H1 (cell line): ENCODE measurements at regions not wholly inside any gene's neighbourhood (a gene's known extent, or its start where the extent isn't known, plus 50 kb on each side); places are given as distances from the start of the nearest gene placed in this dataset.

ENCODE experiments used
- CTCF ChIA-PET: fragments of 300-600 bp; sonication (Branson Sonifier 250); formaldehyde crosslinking; loops from one replicate; lab custom pipeline; 2021; ENCODE audit not compliant: partially characterized antibody; lab: Charles Lee
- POLR2A ChIA-PET: fragments of 300-600 bp; sonication (Branson Sonifier 250); formaldehyde crosslinking; loops from one replicate; lab custom pipeline; 2021; ENCODE audit warnings: inconsistent platforms; ENCODE audit not compliant: partially characterized antibody; lab: Charles Lee
- DNase-seq, 2 experiments: peaks; one replicate each; pipeline versions ENCODE4 v3.0.0 to v3.0.0-alpha.2; 2010 to 2022; ENCODE audit warnings: low spot score in 2 of 2, low read depth in 1 of 2, mixed read lengths in 1 of 2
- FAIRE-seq: peaks from 2 replicates; lab custom pipeline; 2011; peaks lifted over from hg19 to GRCh38; lab: Jason Lieb, UNC
- H2AFZ ChIP-seq: 2 replicates; pipeline ENCODE4 v1.8.1; 2012; ENCODE audit warnings: low read length, inconsistent platforms
- H2AK5ac ChIP-seq: 2 replicates; pipeline ENCODE4 v1.6.1; 2013; ENCODE audit warnings: low read depth, low read length
- H2BK120ac ChIP-seq: replicated peaks from 2 replicates; pipeline ENCODE3; 2013; ENCODE audit warnings: low read depth, low read length, inconsistent platforms
- H2BK12ac ChIP-seq: 2 replicates; pipeline ENCODE4 v1.6.1; 2013; ENCODE audit warnings: low read depth, low read length
- H2BK15ac ChIP-seq: 2 replicates; pipeline ENCODE4 v1.6.1; 2013; ENCODE audit warnings: low read length
- H2BK20ac ChIP-seq: 2 replicates; pipeline ENCODE4 v1.6.1; 2013; ENCODE audit warnings: low read length
- H2BK5ac ChIP-seq: 2 replicates; pipeline ENCODE4 v1.6.1; 2013; ENCODE audit warnings: low read depth, low read length
- H3K14ac ChIP-seq: 2 replicates; pipeline ENCODE4 v1.6.1; 2013; ENCODE audit warnings: inconsistent platforms; ENCODE audit not compliant: insufficient read length
- H3K18ac ChIP-seq: 2 replicates; pipeline ENCODE4 v1.6.1; 2013; ENCODE audit warnings: low read length; ENCODE audit errors: extremely low read depth
- H3K23ac ChIP-seq: 2 replicates; pipeline ENCODE4 v1.6.1; 2013; ENCODE audit warnings: inconsistent platforms; ENCODE audit not compliant: insufficient read length
- H3K23me2 ChIP-seq: 2 replicates; pipeline ENCODE4 v1.6.1; 2013; ENCODE audit warnings: low read depth, low read length
- H3K27ac ChIP-seq: 2 replicates; pipeline ENCODE4 v1.6.1; 2011; ENCODE audit warnings: low read depth, low read length, inconsistent platforms
- H3K27me3 ChIP-seq, 4 experiments: replicated peaks in 1 of 4; 1 replicate in 1 of 4; 2 replicates in 3 of 4; pipeline versions ENCODE4 v1.6.1 to v1.8.1; 2011 to 2013; ENCODE audit warnings: low read length in 3 of 4, mild to moderate bottlenecking in 3 of 4, inconsistent platforms in 2 of 4, mixed read lengths in 2 of 4, moderate library complexity in 1 of 4; ENCODE audit not compliant: control insufficient read depth in 3 of 4, insufficient read depth in 3 of 4; ENCODE audit errors: extremely low read depth in 1 of 4
- H3K36me3 ChIP-seq, 4 experiments: 2 replicates each; pipeline versions ENCODE4 v1.6.1 to v1.8.1; 2011 to 2013; ENCODE audit warnings: mild to moderate bottlenecking in 4 of 4, low read length in 3 of 4, moderate library complexity in 2 of 4, control low read depth in 1 of 4, inconsistent platforms in 1 of 4; ENCODE audit not compliant: insufficient read depth in 4 of 4, control insufficient read depth in 2 of 4
- H3K4ac ChIP-seq: replicated peaks from 2 replicates; pipeline ENCODE3; 2013; ENCODE audit warnings: low read length, low read depth, mixed read lengths, inconsistent platforms; ENCODE audit not compliant: insufficient read length
- H3K4me1 ChIP-seq, 4 experiments: replicated peaks in 1 of 4; 1 replicate in 1 of 4; 2 replicates in 3 of 4; pipeline versions ENCODE4 v1.6.1 to v1.8.1; 2011 to 2013; ENCODE audit warnings: low read length in 3 of 4, inconsistent platforms in 2 of 4, mixed read lengths in 1 of 4; ENCODE audit not compliant: insufficient read depth in 4 of 4, control insufficient read depth in 3 of 4
- H3K4me2 ChIP-seq, 2 experiments: 2 replicates each; pipeline versions ENCODE4 v1.6.1 to v1.8.1; 2011 to 2013; ENCODE audit warnings: low read depth in 2 of 2, low read length in 2 of 2, control low read depth in 1 of 2, inconsistent platforms in 1 of 2, mild to moderate bottlenecking in 1 of 2; ENCODE audit not compliant: insufficient read depth in 1 of 2
- H3K4me3 ChIP-seq, 4 experiments: fragments of 200-600, 300-600 bp in 1 of 4; sonication (generic), shearing (Covaris generic), sonication (Bioruptor Twin) in 1 of 4; 2 replicates each; pipeline versions ENCODE4 v1.5.1 to v1.8.1; 2011 to 2016; ENCODE audit warnings: low read length in 4 of 4, low read depth in 3 of 4, control low read depth in 2 of 4, inconsistent platforms in 2 of 4, mild to moderate bottlenecking in 2 of 4, mixed read lengths in 1 of 4, moderate library complexity in 1 of 4; ENCODE audit not compliant: insufficient read depth in 2 of 4; ENCODE audit errors: extremely low read depth in 1 of 4
- H3K56ac ChIP-seq: replicated peaks from 2 replicates; pipeline ENCODE3; 2013; ENCODE audit warnings: low read depth, mild to moderate bottlenecking, mixed read lengths, low read length, inconsistent platforms; ENCODE audit not compliant: insufficient read length
- H3K79me1 ChIP-seq: 2 replicates; pipeline ENCODE4 v1.6.1; 2013; ENCODE audit warnings: low read depth, low read length, control low read depth
- H3K79me2 ChIP-seq, 2 experiments: 2 replicates each; pipeline versions ENCODE4 v1.6.1 to v1.8.1; 2012 to 2013; ENCODE audit warnings: low read length in 2 of 2, mild to moderate bottlenecking in 2 of 2, inconsistent platforms in 1 of 2; ENCODE audit not compliant: insufficient read depth in 2 of 2, control insufficient read depth in 1 of 2
- H3K9ac ChIP-seq, 4 experiments: replicated peaks in 1 of 4; 1 replicate in 1 of 4; 2 replicates in 3 of 4; pipeline versions ENCODE4 v1.6.1 to v1.8.1; 2011 to 2013; ENCODE audit warnings: low read depth in 3 of 4, low read length in 3 of 4, control low read depth in 2 of 4, mild to moderate bottlenecking in 2 of 4, moderate library complexity in 2 of 4, inconsistent platforms in 1 of 4; ENCODE audit errors: extremely low read depth in 1 of 4
- H3K9me3 ChIP-seq, 2 experiments: 2 replicates each; pipeline versions ENCODE4 v1.6.1 to v1.8.1; 2012 to 2013; ENCODE audit warnings: mild to moderate bottlenecking in 2 of 2, moderate library complexity in 2 of 2, control low read depth in 1 of 2, inconsistent platforms in 1 of 2, low read depth in 1 of 2, low read length in 1 of 2, mixed read lengths in 1 of 2; ENCODE audit not compliant: insufficient read depth in 2 of 2
- H4K20me1 ChIP-seq, 2 experiments: replicated peaks in 1 of 2; 2 replicates each; pipeline versions ENCODE3 to v1.8.1; 2011 to 2013; ENCODE audit warnings: inconsistent platforms in 2 of 2, low read length in 2 of 2, mild to moderate bottlenecking in 1 of 2; ENCODE audit not compliant: insufficient read depth in 2 of 2, control insufficient read depth in 1 of 2
- H4K5ac ChIP-seq: 2 replicates; pipeline ENCODE4 v1.6.1; 2013; ENCODE audit warnings: low read length, low read depth, mixed read lengths, inconsistent platforms; ENCODE audit not compliant: insufficient read length
- H4K8ac ChIP-seq: 2 replicates; pipeline ENCODE4 v1.8.0; 2013; ENCODE audit warnings: mild to moderate bottlenecking, moderate library complexity, low read length, inconsistent platforms; ENCODE audit not compliant: insufficient read depth; ENCODE audit errors: extremely low read depth
- H4K91ac ChIP-seq: replicated peaks from 2 replicates; pipeline ENCODE3; 2013; ENCODE audit warnings: low read length, mixed read lengths, inconsistent platforms; ENCODE audit not compliant: insufficient read length
- CHD1 ChIP-seq: IDR thresholded peaks from 2 replicates; pipeline ENCODE4 v1.6.1; 2012; ENCODE audit warnings: low read depth, low read length, improper control_type of control experiment
- EGR1 ChIP-seq: IDR thresholded peaks from 2 replicates; pipeline ENCODE4 v1.6.1; 2011; ENCODE audit warnings: low read depth, low read length, borderline replicate concordance
- KDM4A ChIP-seq: IDR thresholded peaks from one replicate; pipeline ENCODE4 v1.7.1; 2012; ENCODE audit warnings: low read depth, mild to moderate bottlenecking, moderate library complexity, low read length, inconsistent platforms; ENCODE audit not compliant: severe bottlenecking
- YY1 ChIP-seq: IDR thresholded peaks from 2 replicates; pipeline ENCODE4 v1.6.1; 2011; ENCODE audit warnings: low read depth, mild to moderate bottlenecking, low read length
- WGBS, 2 experiments: shearing (Covaris generic) in 1 of 2; methylation state at CpG; one replicate each; pipeline versions ENCODE4 v1.1.6 to v1.1.7; 2013 to 2015; ENCODE audit warnings: low lambda C conversion rate in 2 of 2, mixed read lengths in 2 of 2, inconsistent platforms in 1 of 2, low coverage in 1 of 2, missing lambda C conversion rate in 1 of 2; ENCODE audit not compliant: insufficient replicate concordance in 2 of 2, insufficient coverage in 1 of 2, insufficient read length in 1 of 2; ENCODE audit errors: extremely low coverage in 1 of 2, missing lambda C conversion rate in 1 of 2; 5-methylcytosine and 5-hydroxymethylcytosine counted together

- TF ChIP-seq EGR1 (no peak), CHD1 (no peak), YY1 (no peak), KDM4A (no peak)
- Histone ChIP-seq H2AFZ (no peak overlapping the region), H2AK5ac (no peak overlapping the region), H3K9ac (no peak overlapping the region), H4K5ac (no peak overlapping the region), H3K4me2 (no peak overlapping the region), H4K20me1 (no peaks in the 10 kb centered on the region), H2BK20ac (no peak overlapping the region), H3K18ac (no peak overlapping the region), H3K79me2 (no peaks in the 10 kb centered on the region), H4K91ac (no peak overlapping the region), H3K56ac (no peak overlapping the region), H2BK15ac (no peak overlapping the region), H3K4me3 (no peak overlapping the region), H3K14ac (no peak overlapping the region), H3K4me1 (peaks cover 0 to 2% (median 0%) of the 10 kb centered on the region in 4 experiments; a peak in 1 of 7 replicates), H2BK120ac (no peak overlapping the region), H3K23ac (no peak overlapping the region), H3K23me2 (no peaks in the 10 kb centered on the region), H3K27me3 (no peaks in the 10 kb centered on the region), H2BK12ac (no peak overlapping the region), H3K79me1 (no peaks in the 10 kb centered on the region), H2BK5ac (no peak overlapping the region), H3K27ac (no peak overlapping the region), H3K4ac (no peak overlapping the region), H4K8ac (no peak overlapping the region), H3K36me3 (no peaks in the 10 kb centered on the region), H3K9me3 (no peaks in the 10 kb centered on the region; a peak in 1 of 4 replicates)
- ChIA-PET POLR2A (no interaction called here), CTCF (interaction anchor here (0.6 to 1.3 kb wide), 3 partner anchors 16 to 1666 kb away, joined by 3 to 5 read pairs (median 3); no protein-coding TSS in a partner anchor)
- WGBS, 2 experiments = 44% methylated on average over 1 of the region's 1 CpG; no CpG with 5 or more reads in 1 of the 2 experiments
- DNase-seq (no peak), FAIRE-seq (no peak)
Observed at GRCh38 chr5:108602830-108603229, 144.9 kb upstream of the FER start.
